Heart left ventricle (tissue), 13 donors: ENCODE measurements at regions not wholly inside any gene's neighbourhood (a gene's known extent, or its start where the extent isn't known, plus 50 kb on each side); places are given as distances from the start of the nearest gene placed in this dataset.

ENCODE experiments used
- POLR2A ChIP-seq, 2 donors: fragments of 450-650 bp; IDR thresholded peaks; one replicate each; pipeline ENCODE4 v1.6.1; 2017; ENCODE audit warnings: antibody characterized with exemption in 2 of 2, mild to moderate bottlenecking in 2 of 2, moderate library complexity in 2 of 2
- TF ChIP-seq, protein P1 (sequence below), 12 donors: fragments of 200-600 bp; sonication (generic) in 4 of 12; IDR thresholded peaks; one replicate each; pipeline versions ENCODE4 v1.5.0 to v1.8.0; 2018 to 2022; ENCODE audit warnings: antibody characterized with exemption in 12 of 12, mild to moderate bottlenecking in 5 of 12
- donor health status: ischemic (EF 13 %, LVEDD 7.1; RV severe dilation, severe dysfunction).
- donor health status: DM: no; HTN: yes; CAD: no.
- donor health status: DM: no; HTN: no; CAD: no.
- donor health status: ischemic (EF 25% LVEDD 6.9; RV normal size, moderate dysfunction).
- donor health status: ischemic (EF 25% LVEDD 5.7; RV mildly dilated, moderate dysfunction).
- donor health status: ischemic (EF 35%, LVEDD 5.7; RV mildly dilated, moderate dysfunction).
- donor health status: nonischemic (EF 11% LVEDD 7.7; RV severe dilation, severe dysfunction).
- donor health status: DM: yes; HTN: yes; CAD: no.
- donor health status: PGD.
- donor health status: ischemic (EF 29% LVEDD 5.4; RV normal size, mild dysfunction).
- donor health status: nonischemic (EF 23%, LVEDD 6.1; RV moderate dilation, normal function).

GRCh38 chr20:51945177-51945576 is 142.9 kb upstream of the SALL4 start:
- TF ChIP-seq, protein P1, sequence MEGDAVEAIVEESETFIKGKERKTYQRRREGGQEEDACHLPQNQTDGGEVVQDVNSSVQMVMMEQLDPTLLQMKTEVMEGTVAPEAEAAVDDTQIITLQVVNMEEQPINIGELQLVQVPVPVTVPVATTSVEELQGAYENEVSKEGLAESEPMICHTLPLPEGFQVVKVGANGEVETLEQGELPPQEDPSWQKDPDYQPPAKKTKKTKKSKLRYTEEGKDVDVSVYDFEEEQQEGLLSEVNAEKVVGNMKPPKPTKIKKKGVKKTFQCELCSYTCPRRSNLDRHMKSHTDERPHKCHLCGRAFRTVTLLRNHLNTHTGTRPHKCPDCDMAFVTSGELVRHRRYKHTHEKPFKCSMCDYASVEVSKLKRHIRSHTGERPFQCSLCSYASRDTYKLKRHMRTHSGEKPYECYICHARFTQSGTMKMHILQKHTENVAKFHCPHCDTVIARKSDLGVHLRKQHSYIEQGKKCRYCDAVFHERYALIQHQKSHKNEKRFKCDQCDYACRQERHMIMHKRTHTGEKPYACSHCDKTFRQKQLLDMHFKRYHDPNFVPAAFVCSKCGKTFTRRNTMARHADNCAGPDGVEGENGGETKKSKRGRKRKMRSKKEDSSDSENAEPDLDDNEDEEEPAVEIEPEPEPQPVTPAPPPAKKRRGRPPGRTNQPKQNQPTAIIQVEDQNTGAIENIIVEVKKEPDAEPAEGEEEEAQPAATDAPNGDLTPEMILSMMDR (IDR thresholded peaks at IDR 0.05), result no peak
- TF ChIP-seq POLR2A (IDR thresholded peaks at IDR 0.05), result no peak
